GM12878 (cell line): ENCODE measurements at regions not wholly inside any gene's neighbourhood (a gene's known extent, or its start where the extent isn't known, plus 50 kb on each side); places are given as distances from the start of the nearest gene placed in this dataset.

Experiments
- BRCA1 ChIP-seq: IDR thresholded peaks from 2 replicates; pipeline ENCODE4 v1.6.1; 2011; ENCODE audit warnings: low read depth, low read length, improper control_type of control experiment
- IKZF1 ChIP-seq: fragments of 450-650 bp; conservative IDR thresholded peaks from 2 replicates; pipeline ENCODE4 v1.6.1; 2017; ENCODE audit warnings: antibody characterized with exemption, mild to moderate bottlenecking
- NR2C2 ChIP-seq: IDR thresholded peaks from 2 replicates; pipeline ENCODE4 v1.6.1; 2011; ENCODE audit warnings: borderline replicate concordance, low read depth; ENCODE audit not compliant: control insufficient read depth, insufficient read length
- TF ChIP-seq, protein P1 (sequence below): IDR thresholded peaks from 2 replicates; pipeline ENCODE4 v1.6.1; 2011; ENCODE audit warnings: low read depth, mild to moderate bottlenecking, low read length, moderate library complexity, borderline replicate concordance; ENCODE audit errors: extremely low read depth

DNA sequence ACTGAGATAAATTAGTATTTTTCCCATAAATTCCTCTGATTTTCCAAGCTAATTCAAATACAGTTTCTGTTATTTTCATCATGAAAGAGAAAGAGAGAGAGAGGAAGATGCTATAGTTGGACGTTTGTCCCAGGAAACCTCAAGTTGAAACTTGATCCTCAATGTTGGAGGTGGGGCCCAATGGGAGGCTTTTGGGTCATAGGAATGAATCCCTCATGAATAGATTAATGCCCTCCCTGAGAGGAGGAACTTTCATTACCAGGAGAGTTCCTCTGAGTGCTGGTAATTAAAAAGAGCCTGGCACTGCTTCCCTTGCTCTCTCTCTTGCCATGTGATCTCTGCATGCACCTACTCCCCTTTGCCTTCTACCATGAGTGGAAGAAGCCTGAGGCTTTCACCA is 189.9 kb upstream of the SMC2 start:
- TF ChIP-seq BRCA1 (no peak), NR2C2 (no peak), IKZF1 (no peak)
- TF ChIP-seq, protein P1, sequence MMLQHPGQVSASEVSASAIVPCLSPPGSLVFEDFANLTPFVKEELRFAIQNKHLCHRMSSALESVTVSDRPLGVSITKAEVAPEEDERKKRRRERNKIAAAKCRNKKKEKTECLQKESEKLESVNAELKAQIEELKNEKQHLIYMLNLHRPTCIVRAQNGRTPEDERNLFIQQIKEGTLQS: no peak
